NCI-H187 treated with DMSO at 0.1 percent for 48 hours (cell line): ENCODE measurements at regions not wholly inside any gene's neighbourhood (a gene's known extent, or its start where the extent isn't known, plus 50 kb on each side); places are given as distances from the start of the nearest gene placed in this dataset.
"Not testable (repeated sequence)": the region's sequence is repeated elsewhere in the genome, so short reads cannot be mapped to it uniquely, and the experiment has no call there.

Experiments used
- DNase-seq: peaks from one replicate; lab custom pipeline; 2025; lab: John Stamatoyannopoulos, UW

DNA sequence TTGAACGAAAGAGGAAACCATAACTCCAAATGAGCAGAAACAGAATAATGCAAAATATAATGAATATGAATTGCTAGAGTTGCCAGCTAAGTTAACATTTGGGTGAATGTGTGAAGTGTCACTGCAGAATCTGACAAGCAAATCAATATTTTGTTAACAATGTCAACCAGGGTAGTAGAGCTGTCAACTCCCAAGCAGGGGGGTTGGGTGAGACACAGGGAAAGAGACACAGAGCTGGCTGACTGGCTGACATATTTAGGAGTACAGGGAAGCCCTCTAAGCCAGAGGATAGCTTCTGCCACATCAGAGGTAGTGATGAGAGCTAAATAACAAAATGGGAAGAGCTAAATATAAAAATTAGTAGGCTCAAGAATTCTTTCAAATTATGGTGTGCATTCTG lies 393.1 kb upstream of the KCND2 start:
- DNase-seq = no peak

DNA sequence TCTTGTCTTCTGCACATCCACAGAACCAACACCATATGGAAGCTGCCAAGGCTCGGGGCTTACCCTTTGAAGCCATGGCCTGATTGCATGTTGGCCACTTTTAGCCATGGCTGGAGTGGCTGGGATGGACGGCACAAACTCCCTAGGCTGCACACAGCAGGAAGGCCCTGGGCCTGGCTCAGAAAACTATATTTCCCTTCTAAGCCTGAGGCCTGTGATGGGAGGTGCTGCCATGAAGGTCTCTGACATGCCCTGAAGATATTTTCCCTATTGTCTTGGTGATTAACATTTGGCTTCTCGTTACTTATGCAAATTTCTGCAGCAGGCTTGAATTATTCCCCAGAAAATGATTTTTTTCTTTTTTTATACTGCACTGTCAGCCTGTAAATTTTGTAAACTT lies 387.0 kb upstream of the KCND2 start:
- DNase-seq = no peak

DNA sequence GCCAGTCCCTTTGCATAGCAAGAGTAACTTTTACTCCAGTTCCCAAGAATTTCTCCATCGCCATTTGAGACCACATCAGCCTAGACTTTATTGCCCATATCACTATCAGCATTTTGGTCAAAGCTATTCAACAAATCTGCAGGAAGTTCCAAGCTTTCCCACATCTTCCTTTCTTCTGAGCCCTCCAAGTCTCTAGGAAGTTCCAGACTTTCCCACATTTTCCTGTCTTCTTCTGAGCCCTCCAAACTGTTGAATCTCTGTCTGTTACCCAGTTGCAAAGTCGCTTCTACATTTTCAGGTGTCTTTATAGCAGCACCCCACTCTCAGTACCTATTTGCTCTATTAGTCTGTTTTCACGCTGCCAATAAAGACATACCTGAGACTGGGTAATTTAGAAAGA lies 386.4 kb upstream of the KCND2 start:
- not testable (repeated sequence) for DNase-seq

DNA sequence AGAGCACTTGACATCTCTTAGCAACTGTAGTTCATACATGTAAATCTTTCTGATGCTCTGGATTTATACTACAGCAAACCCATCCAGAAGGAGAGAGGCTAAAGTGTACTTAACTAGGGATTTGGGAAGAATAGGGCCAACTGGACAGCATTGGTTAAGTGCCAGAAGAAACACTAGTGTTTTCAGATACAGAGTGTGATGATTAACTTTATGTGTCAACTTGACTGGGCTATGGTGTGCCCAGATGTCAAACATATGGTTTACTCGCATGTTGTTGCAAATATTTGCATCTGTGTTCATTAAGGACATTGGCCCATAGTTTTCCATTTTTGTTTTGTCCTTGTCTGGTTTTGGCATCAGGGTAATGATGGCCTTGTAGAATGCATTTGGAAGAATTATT lies 384.7 kb upstream of the KCND2 start:
- DNase-seq = no peak

DNA sequence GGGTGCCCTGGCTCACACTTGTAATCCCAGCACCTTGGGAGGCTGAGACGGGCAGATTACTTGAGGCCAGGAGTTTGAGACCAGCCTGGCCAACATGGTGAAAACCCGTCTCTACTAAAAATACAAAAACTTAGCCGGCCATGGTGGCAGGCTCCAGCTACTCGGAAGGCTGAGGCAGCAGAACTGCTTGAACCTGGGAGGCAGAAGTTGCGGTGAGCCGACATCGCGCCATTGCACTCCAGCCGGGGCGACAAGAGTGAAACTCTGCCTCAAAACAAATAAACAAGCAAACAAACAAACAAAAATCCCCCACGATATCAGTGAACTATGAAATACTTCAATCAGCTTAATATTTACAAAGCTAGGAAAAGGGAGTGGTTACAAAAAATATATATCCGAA lies 382.3 kb upstream of the KCND2 start:
- no peak for DNase-seq

DNA sequence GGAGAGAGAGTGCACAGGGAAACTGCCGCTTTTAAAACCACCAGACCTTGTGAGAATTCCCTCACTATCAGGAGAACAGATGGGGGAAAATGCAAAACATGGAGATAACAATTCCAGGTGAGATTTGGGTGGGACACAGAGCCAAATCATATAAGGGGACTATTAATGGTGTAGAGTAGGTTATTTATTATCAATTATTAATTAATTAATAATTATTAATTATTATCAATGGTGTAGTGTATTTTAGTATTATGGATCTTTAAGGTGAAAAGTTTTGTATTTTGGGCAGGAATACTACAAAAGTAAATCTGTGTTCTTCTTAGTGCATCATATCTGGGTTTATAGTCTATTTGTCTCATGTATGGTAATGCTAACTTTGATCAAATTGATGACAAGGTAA lies 377.7 kb upstream of the KCND2 start:
- no peak for DNase-seq

DNA sequence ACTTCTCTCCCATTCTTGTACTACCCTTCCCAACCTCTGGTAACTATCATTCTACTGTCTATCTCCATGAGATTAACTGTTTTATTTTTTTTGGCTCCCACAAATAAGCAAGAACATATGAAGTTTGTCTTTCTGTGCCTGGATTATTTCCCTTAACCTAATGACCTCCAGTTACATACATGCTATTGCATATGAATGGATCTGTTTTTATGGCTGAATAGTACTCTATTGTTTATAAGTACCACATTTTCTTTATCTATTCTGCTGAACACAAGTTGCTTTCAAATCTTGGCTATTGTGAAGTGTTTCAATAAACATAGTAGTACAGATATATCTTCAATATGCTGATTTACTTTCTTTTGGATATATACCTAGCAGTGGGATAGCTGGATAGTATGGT lies 376.6 kb upstream of the KCND2 start:
- no peak for DNase-seq

DNA sequence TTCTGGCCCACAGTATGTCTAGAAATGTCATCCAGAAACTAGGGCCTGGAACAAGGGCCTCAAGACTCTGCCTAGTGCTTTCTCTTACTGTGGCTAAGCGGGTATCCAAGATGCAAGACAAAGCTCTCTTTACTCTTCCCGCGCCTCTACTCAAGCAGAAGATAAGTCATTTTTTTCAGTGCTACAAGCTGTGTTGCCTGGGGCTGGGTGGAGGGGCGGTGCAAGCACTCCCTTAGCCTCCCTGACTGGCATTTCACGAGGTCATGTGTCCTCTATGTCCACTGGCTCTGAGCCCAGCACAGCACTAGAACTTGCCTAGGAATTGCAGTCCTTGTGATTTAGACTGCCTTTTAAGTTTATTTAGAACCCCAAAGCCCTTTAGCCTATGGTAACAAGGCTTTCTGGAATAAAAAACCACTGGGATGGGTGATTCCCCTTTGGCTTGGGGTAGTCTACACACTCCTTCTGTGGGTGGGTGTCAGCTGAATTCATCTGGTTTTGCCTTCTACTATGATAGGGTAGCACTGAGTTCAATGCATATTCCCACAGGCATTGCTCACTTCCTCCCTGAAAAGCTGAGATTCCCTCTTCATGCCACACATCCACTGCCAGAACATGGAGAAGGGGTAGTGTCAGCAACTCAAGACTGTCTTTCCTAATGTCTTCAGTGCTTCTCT lies 371.8 kb upstream of the KCND2 start:
- DNase-seq = no peak

DNA sequence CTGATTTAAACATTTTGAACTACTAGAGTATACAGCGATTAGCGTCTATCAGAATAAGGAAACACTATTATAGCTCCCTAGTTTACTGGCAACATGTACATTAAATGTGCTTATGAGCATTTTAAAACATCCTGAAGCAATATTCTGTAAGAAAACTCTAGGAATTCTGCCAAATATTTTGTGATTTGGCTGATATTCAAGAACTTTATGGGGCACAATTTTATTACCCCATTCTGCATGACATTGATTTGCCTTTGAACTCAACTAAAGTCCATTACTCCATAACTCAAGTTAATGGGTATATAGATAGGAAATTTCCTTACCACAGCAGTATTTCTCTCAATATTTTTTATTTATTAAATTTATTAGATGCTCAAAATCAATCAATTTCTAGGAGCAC lies 369.9 kb upstream of the KCND2 start:
- no peak for DNase-seq

DNA sequence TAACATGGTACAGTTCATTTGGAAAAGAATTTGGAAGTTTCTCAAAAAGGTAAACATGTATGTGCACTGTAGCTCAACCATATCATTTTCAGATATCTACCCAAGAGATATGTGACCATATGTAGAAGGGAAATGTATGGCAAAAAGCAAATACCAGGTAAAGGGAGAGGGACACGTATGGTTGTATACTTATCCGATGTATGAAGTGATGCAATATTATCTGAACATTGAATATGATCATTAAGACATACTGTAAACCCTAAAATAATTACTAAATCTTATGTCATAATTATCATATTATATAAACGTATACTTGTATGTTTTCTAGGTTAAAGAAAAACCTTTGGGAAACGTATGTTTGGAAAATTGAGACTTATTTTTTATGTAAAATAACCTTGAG lies 367.5 kb upstream of the KCND2 start:
- no peak for DNase-seq

DNA sequence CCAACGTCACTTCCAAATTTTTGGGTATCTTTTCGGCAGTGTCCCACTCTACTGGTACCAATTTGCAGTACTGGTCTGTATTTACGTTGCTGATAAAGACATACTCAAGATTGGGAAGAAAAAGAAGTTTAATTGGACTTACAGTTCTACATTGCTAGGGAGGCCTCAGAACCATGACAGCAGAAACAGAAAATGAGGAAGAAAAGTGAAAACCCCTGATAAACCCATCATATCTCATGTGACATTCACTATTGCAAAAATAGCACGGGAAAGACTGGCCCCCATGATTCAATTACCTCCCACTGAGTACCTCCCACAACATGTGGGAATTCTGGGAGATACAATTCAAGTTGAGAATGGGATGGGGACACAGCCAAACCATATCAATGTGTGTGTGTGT lies 364.0 kb upstream of the KCND2 start:
- no peak for DNase-seq

DNA sequence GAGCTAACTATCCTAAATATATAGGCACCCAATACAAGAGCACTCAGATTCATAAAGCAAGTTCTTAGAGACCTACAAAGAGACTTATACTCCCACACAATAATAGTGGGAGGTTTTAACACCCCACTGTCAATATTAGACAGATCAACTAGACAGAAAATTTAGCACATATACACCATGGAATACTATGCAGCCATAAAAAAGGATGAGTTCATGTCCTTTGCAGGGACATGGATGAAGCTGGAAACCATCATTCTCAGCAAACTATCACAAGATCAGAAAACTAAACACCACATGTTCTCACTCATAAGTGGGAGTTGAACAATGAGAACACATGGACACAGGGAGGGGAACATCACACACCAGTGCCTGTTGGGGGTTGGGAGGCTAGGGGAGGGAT lies 358.9 kb upstream of the KCND2 start:
- DNase-seq = not testable (repeated sequence)

DNA sequence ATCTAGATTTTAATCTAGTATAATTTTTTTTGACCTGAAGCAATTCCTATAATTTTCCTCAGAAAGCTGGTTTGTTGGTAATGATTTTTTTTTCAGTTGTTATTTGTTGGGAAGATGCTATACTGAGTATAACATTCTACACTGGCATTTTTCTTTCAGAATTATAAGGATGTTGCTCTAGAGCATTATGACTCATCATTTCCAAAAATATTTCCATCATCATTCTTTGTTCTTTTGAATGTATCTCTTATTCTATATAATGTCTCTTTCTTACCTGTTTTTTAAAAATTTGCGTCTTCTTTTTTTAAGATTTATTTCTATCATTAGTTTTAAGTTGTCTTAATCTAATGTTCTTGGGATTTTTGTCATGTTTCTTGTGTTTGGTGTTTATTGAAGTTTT lies 356.5 kb upstream of the KCND2 start:
- DNase-seq = no peak

DNA sequence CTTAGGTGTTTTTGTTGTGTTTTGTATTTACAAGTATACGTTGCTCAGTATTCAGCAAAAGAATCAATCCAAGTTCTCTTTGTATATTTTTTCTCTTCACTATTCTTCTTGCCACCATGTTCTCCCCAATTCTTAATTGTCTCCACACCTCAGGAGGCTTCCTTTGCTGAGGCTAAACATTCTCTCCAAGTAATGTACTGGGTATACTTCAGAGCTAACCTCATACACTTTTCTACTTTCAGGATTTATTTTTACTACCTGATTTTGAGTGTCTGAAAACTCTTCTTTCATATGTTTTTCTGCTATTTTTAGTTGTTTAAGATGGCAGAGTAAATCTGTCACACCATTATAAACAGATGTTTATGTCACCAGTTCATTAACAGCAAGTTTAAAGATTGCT lies 354.8 kb upstream of the KCND2 start:
- DNase-seq = no peak

DNA sequence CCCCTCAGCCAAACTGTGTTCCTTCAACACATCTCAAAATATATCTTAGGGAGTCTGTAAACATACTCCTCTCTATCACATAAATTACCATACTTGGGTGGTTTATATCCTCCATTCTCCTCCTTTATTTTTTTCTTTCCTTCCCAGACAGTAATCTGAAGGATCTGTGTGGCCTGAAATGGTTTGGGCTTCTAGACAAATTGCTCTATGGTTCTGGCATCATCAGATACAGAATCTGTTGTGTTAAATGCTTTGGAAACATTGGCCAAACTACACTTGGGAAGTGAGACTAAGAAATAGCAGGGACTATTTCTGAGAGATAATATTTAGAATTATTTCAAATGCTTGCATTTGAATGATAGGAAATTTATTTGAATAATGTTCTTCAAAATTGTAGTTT lies 353.0 kb upstream of the KCND2 start:
- DNase-seq = no peak

DNA sequence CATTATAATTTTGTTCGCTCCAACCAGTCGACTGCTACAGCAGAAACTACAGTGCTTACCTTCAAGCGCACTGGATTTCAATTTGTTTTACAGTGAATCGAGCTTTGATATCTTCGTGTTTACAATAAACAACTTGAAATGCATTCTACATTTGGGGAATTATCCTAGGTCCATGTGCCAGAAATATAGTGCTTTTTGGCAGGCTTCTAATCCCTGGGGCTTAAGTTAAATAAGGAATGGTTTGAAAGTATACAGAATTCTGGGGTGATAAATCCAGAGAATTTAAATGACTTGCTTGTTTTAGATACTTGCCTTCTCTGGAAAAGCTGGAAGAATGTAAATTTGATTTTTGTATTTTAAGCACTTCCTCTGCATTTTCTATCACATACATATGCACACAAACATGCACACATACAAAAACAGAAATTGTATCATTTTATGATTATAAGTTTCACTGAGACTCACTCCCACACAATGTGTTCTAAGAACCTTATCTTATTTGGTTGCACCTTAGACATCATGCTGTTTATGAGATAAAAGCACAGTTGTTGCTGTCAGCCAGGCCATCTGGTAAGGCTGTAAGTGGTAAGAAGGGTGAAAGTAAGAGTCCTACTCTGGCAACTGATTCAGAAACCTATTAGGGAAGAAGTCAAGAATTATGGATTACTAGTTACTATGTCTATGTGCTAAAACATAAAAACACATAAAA lies 347.2 kb upstream of the KCND2 start:
- DNase-seq = no peak

DNA sequence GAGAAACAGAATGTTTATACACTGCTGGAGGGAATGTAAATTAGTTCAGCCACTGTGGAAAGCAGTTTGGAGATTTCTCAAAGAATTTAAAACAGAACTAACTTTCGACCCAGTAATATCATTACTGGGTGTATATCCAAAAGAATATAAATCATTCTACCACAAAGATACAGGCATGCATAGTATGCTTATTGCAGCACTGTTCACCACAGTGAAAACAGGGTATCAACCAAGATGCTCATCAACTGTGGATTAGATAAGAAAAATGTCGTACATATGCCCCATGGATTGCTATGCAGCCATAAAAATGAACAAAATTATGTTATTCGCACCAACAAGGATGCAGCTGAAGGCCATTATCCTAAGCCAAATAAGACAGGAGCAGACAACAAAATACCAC lies 343.1 kb upstream of the KCND2 start:
- no peak for DNase-seq

DNA sequence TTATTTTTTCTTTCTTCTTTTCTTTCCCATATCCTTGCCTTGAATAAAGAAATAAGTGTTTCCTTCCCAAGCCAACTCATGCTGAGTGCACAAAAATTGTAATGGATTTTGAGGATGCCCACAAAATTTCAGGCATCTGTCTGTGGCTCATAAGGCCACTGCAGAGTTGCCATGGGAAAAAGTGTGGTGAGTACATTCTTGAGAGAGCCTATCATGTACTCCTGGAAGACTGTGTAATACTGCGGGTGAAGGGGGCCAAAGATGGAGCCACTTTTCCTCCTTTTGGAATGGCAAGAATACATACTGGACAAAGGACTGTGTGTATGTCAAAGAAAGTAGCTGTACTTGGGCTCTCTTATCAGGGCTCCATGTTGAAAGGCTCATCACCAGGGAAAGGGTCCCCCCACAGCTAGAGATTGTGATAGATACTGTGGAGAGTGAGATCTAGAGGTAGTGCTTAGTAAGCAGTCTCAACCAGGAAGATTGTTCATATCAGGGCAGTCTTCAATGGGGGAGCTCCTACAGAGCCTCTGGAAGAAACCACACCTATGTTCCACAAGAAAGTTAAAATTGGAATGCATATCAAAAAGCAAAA lies 341.6 kb upstream of the KCND2 start:
- no peak for DNase-seq

DNA sequence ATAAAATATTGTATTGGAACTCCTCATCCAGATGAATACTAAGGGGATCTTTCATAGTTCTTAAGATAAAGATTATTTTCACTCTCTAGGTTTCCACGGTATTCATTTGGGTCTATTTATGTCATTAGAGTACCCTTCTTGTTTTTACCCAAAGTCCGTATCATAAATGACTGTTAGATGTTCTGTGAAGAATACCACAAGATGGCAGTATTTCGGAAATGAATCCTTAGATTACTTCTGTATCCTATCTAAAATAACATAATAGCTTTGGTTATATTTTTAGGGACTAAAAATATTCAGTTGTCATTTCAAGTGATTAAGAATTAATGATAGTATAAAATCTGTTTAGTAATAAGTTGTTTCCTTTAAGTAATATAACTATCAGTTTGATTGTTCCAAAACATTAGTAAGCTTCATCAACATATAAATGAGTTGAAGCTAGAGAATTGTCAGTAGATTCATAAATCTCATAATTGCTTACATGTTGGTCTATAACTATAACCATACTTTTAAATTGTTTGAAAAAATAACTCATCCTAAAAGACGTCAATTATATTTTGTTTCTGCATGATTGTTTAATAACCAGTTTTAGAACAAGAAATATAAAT lies 337.5 kb upstream of the KCND2 start:
- DNase-seq = peak; percentile 8

DNA sequence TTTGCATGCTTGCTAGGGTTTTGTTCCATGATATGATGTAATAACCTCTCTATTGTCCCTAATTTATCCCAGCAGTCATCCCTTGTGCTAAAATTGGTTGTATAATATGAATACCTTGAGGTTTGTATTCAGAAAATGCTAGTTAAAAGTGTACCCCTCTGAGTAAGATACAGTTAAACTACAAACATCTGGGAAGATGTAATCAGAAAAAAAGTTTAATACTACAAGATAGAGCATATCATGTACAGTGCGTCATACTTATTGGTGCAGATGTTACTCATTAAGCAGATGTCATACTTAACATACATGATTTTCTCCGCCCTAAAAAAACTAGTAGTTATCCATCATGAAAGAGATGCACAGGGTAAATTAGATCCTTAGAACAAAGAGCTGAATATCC lies 336.1 kb upstream of the KCND2 start:
- no peak for DNase-seq

DNA sequence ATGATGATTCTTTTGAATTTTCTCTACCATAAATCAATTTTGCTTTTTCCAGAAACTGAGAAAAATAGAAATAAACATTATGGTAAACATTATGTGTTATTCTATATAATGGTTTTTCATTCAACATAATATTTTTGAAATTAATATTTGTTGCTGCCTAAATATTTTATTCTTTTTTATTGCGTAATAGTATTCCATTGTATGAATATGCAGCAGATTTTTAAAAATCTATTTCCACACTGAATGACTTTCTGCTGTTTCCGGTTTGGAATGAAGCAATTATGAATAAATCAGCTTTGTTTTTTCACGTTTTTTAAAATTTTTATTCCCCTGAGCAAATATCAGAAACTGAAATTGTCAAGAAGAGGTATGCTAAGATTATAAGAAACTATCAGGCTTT lies 335.2 kb upstream of the KCND2 start:
- DNase-seq = no peak

DNA sequence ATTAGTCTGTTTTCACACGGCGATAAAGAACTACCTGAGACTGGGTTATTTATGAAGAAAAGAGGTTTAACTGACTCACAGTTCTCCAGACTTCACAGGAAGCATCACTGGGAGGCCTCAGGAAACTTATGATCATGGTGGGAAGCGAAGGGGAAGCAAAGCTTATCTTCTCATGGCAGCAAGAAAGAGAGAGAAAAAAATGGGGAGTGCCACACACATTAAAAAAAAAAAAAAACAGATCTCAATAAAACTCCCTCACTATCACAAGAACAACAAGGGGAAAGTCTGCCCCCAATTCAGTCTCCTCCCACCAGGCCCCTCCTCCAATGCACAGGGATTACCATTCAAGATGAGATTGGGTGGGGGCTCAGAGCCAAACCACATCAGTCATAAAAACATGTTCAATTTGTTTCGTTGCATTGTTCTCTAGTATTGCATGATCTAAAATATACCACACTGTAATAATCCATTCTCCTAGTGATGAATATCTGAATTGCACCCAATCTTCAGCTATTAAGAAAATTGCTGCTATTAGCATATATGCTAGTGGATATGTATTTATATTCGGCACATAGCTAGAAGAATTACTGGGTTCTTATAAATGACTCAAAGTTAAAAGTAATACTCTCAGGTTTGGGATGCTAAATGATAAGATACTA lies 328.9 kb upstream of the KCND2 start:
- DNase-seq = no peak

DNA sequence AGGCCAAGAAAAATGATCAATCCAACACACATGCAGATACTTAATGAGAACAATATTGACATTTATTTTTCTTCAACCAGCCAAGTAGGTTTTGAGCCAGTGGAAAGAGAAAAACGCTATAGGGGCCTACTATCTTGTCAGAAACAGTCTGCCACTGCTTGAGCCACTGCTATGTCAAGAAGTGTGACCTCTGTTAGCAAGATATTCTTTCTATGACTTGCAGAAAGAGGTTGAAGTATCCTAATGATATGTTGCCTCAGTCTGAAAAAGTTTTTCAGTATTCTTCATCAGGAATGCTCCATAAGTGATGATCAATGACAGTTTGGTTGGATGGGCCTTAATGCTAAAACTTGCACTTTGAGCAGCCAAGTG lies 328.4 kb upstream of the KCND2 start:
- no peak for DNase-seq
